ENCODE measurements at regions not wholly inside any gene's neighbourhood (a gene's known extent, or its start where the extent isn't known, plus 50 kb on each side); places are given as distances from the start of the nearest gene placed in this dataset.

- Histone ChIP-seq H3K4me3 (no peak overlapping the region), H3K27me3 (no peaks in the 10 kb centered on the region), H3K9me3 (no peaks in the 10 kb centered on the region), H3K27ac (replicated peaks in 1 of 4) (no peak overlapping the region), H3K4me1 (peaks cover 0 to 3% (median under 1%) of the 10 kb centered on the region in 4 donors), H3K36me3 (no peaks in the 10 kb centered on the region)
- no peak for DNase-seq (ENCODE audit: extremely low spot score)
- no peak for TF ChIP-seq POLR2AphosphoS5 (IDR thresholded peaks at IDR 0.05)
- no peak for TF ChIP-seq EP300 (IDR thresholded peaks at IDR 0.05)
- TF ChIP-seq CTCF (IDR thresholded peaks at IDR 0.05): no peak
- no peak for TF ChIP-seq POLR2A (IDR thresholded peaks at IDR 0.05; ENCODE audit: low read depth)
- intact Hi-C loops (cut with DNase I): no loop called here
These were observed 253.8 kb downstream of the PCDH7 start for GRCh38 chr4:30973993-30974392.

GRCh38 chr4:30979402-30979801 is 259.2 kb downstream of the PCDH7 start:
- no peak for DNase-seq (ENCODE audit: extremely low spot score)
- H3K27me3 ChIP-seq: no peaks in the 10 kb centered on the region
- TF ChIP-seq POLR2AphosphoS5 (IDR thresholded peaks at IDR 0.05) (no peak), EP300 (IDR thresholded peaks at IDR 0.05) (no peak), CTCF (IDR thresholded peaks at IDR 0.05) (no peak), POLR2A (IDR thresholded peaks at IDR 0.05; ENCODE audit: low read depth) (no peak)
- H3K27ac ChIP-seq (replicated peaks in 1 of 4): no peak overlapping the region
- no peaks in the 10 kb centered on the region for H3K9me3 ChIP-seq
- peaks cover 0 to 11% (median 8%) of the 10 kb centered on the region in 4 donors for H3K4me1 ChIP-seq
- WGBS: 86% methylated on average over 2 of the region's 2 CpGs
- intact Hi-C loops (cut with DNase I): no loop called here
- H3K36me3 ChIP-seq: no peaks in the 10 kb centered on the region
- H3K4me3 ChIP-seq: no peak overlapping the region

GRCh38 chr4:30989508-30989907 is 269.3 kb downstream of the PCDH7 start:
- Histone ChIP-seq H3K4me3 (no peak overlapping the region), H3K9me3 (no peaks in the 10 kb centered on the region), H3K27ac (replicated peaks in 1 of 4) (no peak overlapping the region), H3K36me3 (no peaks in the 10 kb centered on the region), H3K27me3 (no peaks in the 10 kb centered on the region), H3K4me1 (peaks cover 0 to under 1% (median 0%) of the 10 kb centered on the region in 4 donors)
- DNase-seq (ENCODE audit: extremely low spot score): no peak
- intact Hi-C loops (cut with DNase I): no loop called here
- WGBS: 100% methylated on average over 1 of the region's 1 CpG
- no peak for TF ChIP-seq CTCF (IDR thresholded peaks at IDR 0.05)
- TF ChIP-seq POLR2A (IDR thresholded peaks at IDR 0.05; ENCODE audit: low read depth): no peak
- TF ChIP-seq EP300 (IDR thresholded peaks at IDR 0.05): no peak
- no peak for TF ChIP-seq POLR2AphosphoS5 (IDR thresholded peaks at IDR 0.05)

- WGBS: 86% methylated on average over 2 of the region's 2 CpGs
- Histone ChIP-seq H3K27ac (replicated peaks in 1 of 4) (no peak overlapping the region), H3K4me1 (no peaks in the 10 kb centered on the region), H3K9me3 (no peaks in the 10 kb centered on the region), H3K36me3 (no peaks in the 10 kb centered on the region), H3K4me3 (no peak overlapping the region), H3K27me3 (no peaks in the 10 kb centered on the region)
- DNase-seq (ENCODE audit: extremely low spot score): no peak
- no peak for TF ChIP-seq CTCF (IDR thresholded peaks at IDR 0.05)
- no peak for TF ChIP-seq POLR2A (IDR thresholded peaks at IDR 0.05; ENCODE audit: low read depth)
- TF ChIP-seq POLR2AphosphoS5 (IDR thresholded peaks at IDR 0.05): no peak
- no peak for TF ChIP-seq EP300 (IDR thresholded peaks at IDR 0.05)
- intact Hi-C loops (cut with DNase I): no loop called here
These were observed 276.7 kb downstream of the PCDH7 start for GRCh38 chr4:30996841-30997240.

GRCh38 chr4:31005037-31005436 is 284.9 kb downstream of the PCDH7 start:
- no peaks in the 10 kb centered on the region for H3K9me3 ChIP-seq
- WGBS: 87% methylated on average over 5 of the region's 5 CpGs
- no peaks in the 10 kb centered on the region for H3K27me3 ChIP-seq
- intact Hi-C loops (cut with DNase I): no loop called here
- TF ChIP-seq POLR2A (IDR thresholded peaks at IDR 0.05; ENCODE audit: low read depth) (no peak), POLR2AphosphoS5 (IDR thresholded peaks at IDR 0.05) (no peak), EP300 (IDR thresholded peaks at IDR 0.05) (no peak), CTCF (IDR thresholded peaks at IDR 0.05) (no peak)
- H3K36me3 ChIP-seq: no peaks in the 10 kb centered on the region
- H3K4me1 ChIP-seq: peaks cover 0 to 7% (median 2%) of the 10 kb centered on the region in 4 donors
- H3K27ac ChIP-seq (replicated peaks in 1 of 4): no peak overlapping the region
- no peak overlapping the region for H3K4me3 ChIP-seq
- DNase-seq (ENCODE audit: extremely low spot score): no peak
